GM19438 (cell line): ENCODE measurements at regions not wholly inside any gene's neighbourhood (a gene's known extent, or its start where the extent isn't known, plus 50 kb on each side); places are given as distances from the start of the nearest gene placed in this dataset.
"Not testable (repeated sequence)": the region's sequence is repeated elsewhere in the genome, so short reads cannot be mapped to it uniquely, and the experiment has no call there.

Experiments
- ATAC-seq: cut with Tn5 transposase; IDR thresholded peaks from one replicate; pipeline ENCODE4 v1.9.1; 2021; ENCODE audit warnings: low read depth; ENCODE audit not compliant: unreplicated experiment

- ATAC-seq: no peak
Observed at GRCh38 chr2:6082625-6083018, 390.4 kb downstream of the SOX11 start.

- ATAC-seq: no peak
Observed at GRCh38 chr2:6083136-6083535, 391.0 kb downstream of the SOX11 start.

- ATAC-seq: no peak
Observed at GRCh38 chr2:6089474-6089873, 397.3 kb downstream of the SOX11 start.

GRCh38 chr2:6103372-6103771 is 411.2 kb downstream of the SOX11 start:
- no peak for ATAC-seq

GRCh38 chr2:6103949-6104348 is 411.8 kb downstream of the SOX11 start:
- no peak for ATAC-seq

GRCh38 chr2:6107290-6107689 is 415.1 kb downstream of the SOX11 start:
- no peak for ATAC-seq

- no peak for ATAC-seq
Observed at GRCh38 chr2:6109831-6110230, 417.6 kb downstream of the SOX11 start.

GRCh38 chr2:6111781-6112261 is 419.6 kb downstream of the SOX11 start:
- ATAC-seq: no peak

GRCh38 chr2:6113786-6114185 is 421.6 kb downstream of the SOX11 start:
- no peak for ATAC-seq

GRCh38 chr2:6127718-6128117 is 435.5 kb downstream of the SOX11 start:
- no peak for ATAC-seq

- no peak for ATAC-seq
Observed at GRCh38 chr2:6139142-6139541, 447.0 kb downstream of the SOX11 start.

GRCh38 chr2:6139916-6140315 is 447.7 kb downstream of the SOX11 start:
- ATAC-seq: no peak

- no peak for ATAC-seq
Observed at GRCh38 chr2:6140509-6140908, 448.3 kb downstream of the SOX11 start.

GRCh38 chr2:6143812-6144211 is 451.6 kb downstream of the SOX11 start:
- ATAC-seq: no peak

GRCh38 chr2:6147215-6147614 is 455.0 kb downstream of the SOX11 start:
- not testable (repeated sequence) for ATAC-seq

GRCh38 chr2:6148882-6149281 is 456.7 kb downstream of the SOX11 start:
- ATAC-seq: no peak

- ATAC-seq: no peak
Observed at GRCh38 chr2:6159606-6160005, 467.4 kb downstream of the SOX11 start.

- ATAC-seq: no peak
Observed at GRCh38 chr2:6163932-6164331, 471.7 kb downstream of the SOX11 start.

- no peak for ATAC-seq
Observed at GRCh38 chr2:6164986-6165747, 473.0 kb downstream of the SOX11 start.

GRCh38 chr2:6167592-6168138 is 475.5 kb downstream of the SOX11 start:
- ATAC-seq: no peak

- ATAC-seq: no peak
Observed at GRCh38 chr2:6168485-6168884, 476.3 kb downstream of the SOX11 start.

- no peak for ATAC-seq
Observed at GRCh38 chr2:6171294-6171693, 479.1 kb downstream of the SOX11 start.
